ENCODE measurements at regions not wholly inside any gene's neighbourhood (a gene's known extent, or its start where the extent isn't known, plus 50 kb on each side); places are given as distances from the start of the nearest gene placed in this dataset.
"Not testable (repeated sequence)": the region's sequence is repeated elsewhere in the genome, so short reads cannot be mapped to it uniquely, and the experiment has no call there.

GRCh38 chr11:114949614-114950351 is 271.5 kb downstream of the NXPE2 start:
- no peak for DNase-seq

DNA sequence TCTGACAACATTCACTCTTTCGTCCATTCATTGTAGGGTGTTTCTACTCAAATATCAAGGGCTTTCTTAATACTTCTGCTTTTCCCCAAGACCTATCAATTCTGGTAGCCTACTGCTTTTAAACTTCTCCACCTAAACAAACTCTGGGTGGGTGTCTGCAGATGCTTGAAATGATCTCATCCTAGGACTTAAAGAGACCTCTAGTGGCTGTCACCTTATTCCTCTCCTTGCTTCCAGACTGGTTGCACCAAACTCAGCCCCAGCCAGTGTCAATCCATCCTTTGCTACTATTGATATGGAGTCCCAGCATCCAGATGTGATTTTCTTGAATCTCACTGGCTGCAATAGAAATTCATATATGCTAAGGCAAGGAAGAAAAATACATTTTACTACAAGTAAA is 274.7 kb downstream of the NXPE2 start:
- DNase-seq, result peak; percentile 4

- no peak for DNase-seq
Measured at GRCh38 chr11:114955923-114956322, 277.6 kb downstream of the NXPE2 start.

DNA sequence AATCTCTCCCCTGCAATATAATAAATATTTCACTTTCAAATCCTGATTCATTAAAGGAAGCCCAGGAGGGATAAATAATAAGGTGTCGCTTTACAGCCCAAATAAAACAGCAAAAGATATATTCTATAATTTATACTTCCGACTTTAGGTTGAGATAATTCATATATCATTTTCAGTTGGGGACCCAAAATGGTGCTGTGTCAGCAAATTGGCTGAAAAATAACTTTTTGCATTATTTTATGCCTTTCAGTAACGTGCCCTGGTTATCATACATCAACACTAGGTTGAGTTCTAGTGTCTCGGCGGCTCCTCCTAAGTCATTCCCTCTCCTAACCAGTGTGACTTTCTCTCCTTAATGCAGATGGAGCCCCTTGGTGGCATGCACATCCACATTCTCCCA is 278.2 kb downstream of the NXPE2 start:
- DNase-seq, result no peak

DNA sequence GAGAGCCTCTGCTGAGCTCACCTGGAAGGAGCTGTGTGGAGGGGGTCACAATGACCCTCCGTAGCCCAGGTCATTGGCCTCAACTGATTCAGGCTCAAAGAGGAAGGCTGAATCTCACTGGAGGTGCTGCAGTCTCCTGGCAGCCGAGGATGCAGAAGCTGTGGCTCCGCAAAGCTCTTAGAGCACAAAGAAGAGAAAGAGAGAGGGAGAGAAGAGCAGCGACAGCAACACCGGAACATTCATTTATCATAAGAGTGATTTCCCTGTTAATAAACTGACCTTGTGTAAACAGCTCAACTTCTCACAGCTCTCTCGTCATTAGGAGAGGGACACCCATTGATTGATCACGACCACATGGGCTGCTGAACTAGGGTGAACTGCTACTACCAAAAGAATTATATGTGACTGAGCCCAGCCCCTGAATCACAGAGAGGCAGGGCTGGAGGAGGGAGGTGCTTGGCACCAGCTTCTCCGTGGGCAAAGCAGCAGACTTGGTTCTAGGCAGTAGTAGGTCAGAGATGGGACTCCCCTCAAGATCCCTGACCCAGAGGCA is 281.7 kb downstream of the NXPE2 start:
- DNase-seq, result no peak

GRCh38 chr11:114960819-114961218 is 282.5 kb downstream of the NXPE2 start:
- not testable (repeated sequence) for DNase-seq

DNA sequence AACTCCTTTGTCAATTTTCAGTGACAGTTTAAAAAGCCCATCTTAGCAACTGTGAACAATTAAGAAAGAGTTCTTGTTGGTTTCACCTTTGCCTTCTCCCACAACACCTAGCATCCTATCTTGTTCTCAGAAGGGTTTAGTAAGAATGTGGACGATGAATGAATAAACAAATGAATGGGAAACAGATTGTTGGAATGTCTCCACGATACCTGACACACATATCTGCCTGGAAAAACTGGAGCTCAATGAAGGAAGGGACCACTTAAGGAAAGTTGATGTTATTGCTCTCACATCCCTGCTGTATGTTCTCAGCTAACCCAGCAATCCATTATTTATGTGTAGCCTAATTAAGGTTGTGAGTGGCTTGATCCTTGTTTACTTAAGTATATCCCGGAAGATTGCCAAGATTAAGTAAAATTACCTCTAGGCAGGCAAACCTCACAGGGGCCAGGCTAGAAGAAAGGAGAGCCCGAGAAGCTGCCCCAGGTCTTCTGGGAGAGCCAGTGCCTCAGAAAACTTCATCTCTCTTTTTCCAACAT is 286.4 kb downstream of the NXPE2 start:
- DNase-seq, result no peak

DNA sequence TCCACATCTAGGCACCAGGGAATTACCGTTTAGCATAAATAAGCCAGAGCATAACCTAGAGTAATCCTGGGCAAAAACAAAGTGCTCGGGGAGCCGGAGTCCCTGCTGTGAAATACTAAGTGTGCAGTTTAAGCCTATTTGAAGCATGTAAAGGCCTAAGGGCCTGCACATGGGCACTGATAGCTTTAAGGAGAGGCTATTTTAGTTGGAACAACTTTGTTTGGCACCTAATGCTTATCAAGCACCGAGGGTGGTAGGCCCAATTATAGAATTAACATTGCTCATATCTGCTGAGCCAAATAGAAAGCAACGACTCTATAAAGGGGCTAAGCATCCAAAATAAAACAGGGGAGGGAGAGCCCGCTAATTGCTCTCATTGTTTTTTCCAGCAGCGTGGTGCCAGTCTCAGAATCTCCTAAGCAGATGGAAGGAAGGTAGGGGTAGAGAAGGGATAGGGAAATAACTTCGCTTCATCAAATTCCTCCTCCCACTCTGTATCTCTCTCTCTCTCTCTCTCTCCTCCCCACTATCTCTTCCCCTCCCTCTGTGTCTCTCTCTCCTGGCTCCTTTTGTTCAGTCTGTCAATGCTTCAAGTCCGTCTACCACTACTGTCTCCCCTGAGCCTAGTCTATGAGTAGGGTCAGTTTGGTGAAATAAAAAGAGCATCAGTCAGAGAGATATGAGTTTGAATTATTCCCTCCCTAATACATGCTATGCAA is 292.8 kb downstream of the NXPE2 start:
- no peak for DNase-seq

DNA sequence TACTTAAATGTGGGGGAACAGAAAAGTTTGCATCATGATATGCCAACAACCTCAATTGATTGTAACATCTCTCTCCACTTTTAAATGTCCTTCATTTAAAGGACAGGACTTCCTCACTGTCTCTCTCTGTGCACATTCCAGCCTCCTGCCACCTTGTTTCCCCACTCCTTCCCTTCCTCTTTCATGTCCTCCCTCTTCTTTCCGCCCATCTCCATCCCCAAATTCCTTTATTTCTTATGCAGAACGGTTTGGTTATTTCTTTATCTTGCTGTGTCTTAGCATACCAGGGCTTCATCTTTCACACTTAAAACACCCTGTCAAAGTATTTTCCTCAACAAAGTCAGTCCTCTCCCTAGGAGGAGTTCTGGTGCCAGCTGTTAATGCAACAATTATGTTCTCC is 293.8 kb downstream of the NXPE2 start:
- DNase-seq, result no peak

DNA sequence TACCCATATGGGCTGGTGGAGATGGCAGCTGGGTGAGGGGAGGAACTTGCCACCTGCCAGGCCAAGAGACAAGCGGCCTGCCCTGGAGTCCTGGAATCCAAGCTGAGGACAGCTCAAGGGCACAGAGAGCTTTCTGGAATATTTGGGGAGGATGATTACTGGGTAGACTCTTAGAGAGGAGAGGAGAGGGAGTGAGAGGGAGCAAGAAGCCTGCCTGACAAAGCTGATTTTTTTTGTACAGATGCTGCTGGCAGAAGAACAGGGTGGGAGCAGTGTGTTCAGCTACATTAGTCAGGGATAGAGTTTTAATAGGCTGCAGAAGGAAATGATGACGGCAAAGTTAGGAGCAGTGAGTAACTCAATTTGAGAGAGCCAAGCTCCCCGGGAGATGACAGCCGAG is 299.3 kb downstream of the NXPE2 start:
- DNase-seq, result no peak

GRCh38 chr11:114982141-114982540 is 303.8 kb downstream of the NXPE2 start:
- DNase-seq, result no peak

GRCh38 chr11:114984611-114985163 is 306.4 kb downstream of the NXPE2 start:
- no peak for DNase-seq

DNA sequence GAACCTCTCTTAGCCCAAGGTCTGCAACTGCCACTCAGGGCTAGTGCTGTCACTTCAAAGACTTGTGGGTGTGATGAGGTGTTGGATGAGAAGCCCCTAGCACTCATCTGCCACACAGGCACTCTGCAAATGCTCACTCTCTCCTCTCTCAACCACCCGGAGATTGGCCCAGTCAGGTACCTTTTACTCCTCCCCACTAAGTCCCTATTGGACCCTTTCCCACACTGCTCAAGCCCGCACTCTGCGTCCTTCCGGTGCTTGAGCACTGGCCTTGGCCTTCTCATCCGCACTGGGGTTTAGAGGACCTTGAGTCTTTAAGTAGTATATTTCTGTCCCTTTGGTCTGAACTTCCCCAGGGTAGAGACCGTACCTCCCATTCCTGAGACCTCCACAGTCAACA is 308.0 kb downstream of the NXPE2 start:
- no peak for DNase-seq

DNA sequence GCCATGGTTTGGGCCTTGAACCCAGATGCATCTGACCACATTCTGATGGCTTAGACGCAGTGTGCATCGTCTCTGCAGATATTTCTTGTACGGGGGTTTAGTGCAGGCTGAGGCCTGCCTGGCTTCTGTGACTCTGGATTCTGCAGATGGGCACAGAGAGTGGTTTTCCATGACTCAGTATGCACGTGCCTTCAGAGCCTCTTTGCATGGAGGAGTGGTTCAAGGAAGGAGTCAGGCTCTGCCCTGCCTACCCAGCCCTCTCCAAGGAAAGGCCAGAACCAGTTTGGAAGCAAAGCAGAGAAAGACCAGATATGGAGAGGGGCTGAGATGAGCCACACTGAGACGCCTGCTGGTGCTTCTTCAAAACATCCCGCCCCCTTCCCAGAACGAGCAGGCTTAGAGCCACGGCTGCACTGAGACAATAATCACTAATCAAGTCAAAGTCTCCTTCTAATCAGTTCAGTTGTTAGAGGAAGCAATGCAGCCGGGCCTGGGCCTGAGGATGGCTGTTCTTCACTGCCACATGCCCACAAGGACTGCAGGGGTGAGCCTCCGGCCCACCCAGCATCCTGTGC is 308.9 kb downstream of the NXPE2 start:
- DNase-seq, result no peak

DNA sequence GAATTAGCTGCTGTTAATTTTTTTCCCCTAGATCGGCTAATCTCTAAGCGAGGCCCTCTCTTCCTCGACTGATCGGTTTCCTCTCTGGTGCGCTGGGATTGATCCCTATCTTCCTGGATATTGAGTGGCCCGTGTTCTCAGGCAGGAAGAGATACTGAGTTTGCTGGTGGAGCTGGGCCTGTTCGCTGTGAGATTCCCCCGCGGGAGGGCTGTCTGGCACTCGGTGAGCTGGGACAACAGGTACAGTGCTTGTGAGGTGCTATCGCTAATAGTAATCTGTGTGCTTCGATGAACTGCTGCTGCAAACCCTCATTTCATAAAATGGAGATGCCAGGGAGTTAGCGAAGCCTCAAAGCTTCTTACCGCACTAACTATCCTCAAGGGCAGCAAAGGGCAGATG is 310.3 kb downstream of the NXPE2 start:
- no peak for DNase-seq

DNA sequence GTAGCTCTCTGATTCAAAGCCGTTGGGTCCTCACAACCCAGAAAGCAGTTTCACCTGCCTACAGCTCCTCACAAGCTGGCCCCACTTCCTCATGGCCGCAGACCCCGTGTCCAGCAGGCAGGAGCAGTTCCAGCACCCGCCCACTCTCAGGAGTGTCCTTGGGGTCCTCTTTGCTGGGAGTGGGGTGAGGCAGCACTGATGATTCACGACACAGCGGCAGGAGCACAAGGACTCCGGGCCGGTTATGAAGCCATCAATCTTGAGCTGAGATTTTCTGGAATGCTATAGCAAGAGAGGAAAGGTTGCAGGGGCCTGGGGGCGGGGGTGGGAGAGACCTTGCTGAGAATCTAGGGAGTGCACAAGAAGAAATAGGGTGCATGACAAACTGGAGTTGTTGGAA is 311.2 kb downstream of the NXPE2 start:
- DNase-seq, result no peak

GRCh38 chr11:115005663-115006062 is 327.3 kb downstream of the NXPE2 start:
- DNase-seq, result no peak

GRCh38 chr11:115007851-115008250 is 329.5 kb downstream of the NXPE2 start:
- DNase-seq, result no peak

DNA sequence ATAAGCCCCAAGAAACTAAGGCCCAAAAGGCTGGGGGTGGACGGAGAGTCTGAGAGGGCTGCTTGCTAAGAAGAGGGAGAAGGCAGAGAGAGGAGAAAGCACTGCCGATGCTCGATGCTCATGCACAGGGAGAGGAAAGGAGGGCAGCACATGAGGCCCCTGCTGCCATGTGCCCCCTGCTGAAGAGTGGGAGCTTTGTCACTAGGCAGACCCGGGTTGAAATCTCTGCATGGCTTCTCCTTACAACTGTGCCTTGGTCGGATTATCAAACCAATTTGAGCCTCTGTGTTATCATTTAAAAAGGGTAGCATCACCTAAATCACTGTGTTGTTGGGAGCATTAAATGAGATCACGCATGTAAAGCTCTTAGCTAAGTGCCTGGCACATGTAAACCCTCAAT is 330.5 kb downstream of the NXPE2 start:
- DNase-seq, result peak; percentile 29

DNA sequence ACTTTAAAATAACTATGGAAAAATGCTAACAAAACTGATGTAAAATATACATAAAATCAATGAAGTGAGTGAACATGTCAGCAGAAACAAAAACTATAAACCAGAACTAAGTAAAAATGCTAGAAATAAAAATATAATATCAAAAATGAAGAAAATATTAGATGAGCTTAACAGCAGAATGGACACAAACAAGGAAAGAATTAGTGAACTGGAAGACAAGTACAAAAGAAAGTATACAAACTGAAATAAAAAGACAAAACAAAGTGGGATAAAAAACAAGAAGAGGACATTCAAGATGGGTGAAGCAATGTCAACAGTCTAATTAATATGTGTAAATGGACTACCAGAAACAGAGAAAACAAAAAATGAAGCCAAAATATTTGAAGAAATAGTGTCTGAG is 339.2 kb downstream of the NXPE2 start:
- DNase-seq, result no peak

- no peak for DNase-seq
Measured at GRCh38 chr11:115030166-115030565, 351.8 kb downstream of the NXPE2 start.

- DNase-seq, result no peak
Measured at GRCh38 chr11:115036406-115037180, 358.3 kb downstream of the NXPE2 start.

- no peak for DNase-seq
Measured at GRCh38 chr11:115042002-115042401, 363.7 kb downstream of the NXPE2 start.

Measured in NCI-H1436 (cell line).